Liver (tissue), 3 donors: ENCODE measurements at regions not wholly inside any gene's neighbourhood (a gene's known extent, or its start where the extent isn't known, plus 50 kb on each side); places are given as distances from the start of the nearest gene placed in this dataset.

Experiments
- EGR1 ChIP-seq, 2 donors: IDR thresholded peaks; 2 replicates each; pipeline ENCODE4 v1.6.1; 2016 to 2018; ENCODE audit warnings: antibody characterized with exemption in 2 of 2, low read depth in 2 of 2
- FOXA1 ChIP-seq: IDR thresholded peaks from 2 replicates; pipeline ENCODE4 v1.6.1; 2016; ENCODE audit warnings: antibody characterized with exemption
- GABPA ChIP-seq, 2 donors: IDR thresholded peaks in 1 of 2; conservative IDR thresholded peaks in 1 of 2; 2 replicates each; pipeline ENCODE4 v1.6.1; 2016; ENCODE audit warnings: antibody characterized with exemption in 2 of 2, mild to moderate bottlenecking in 1 of 2, moderate library complexity in 1 of 2
- JUND ChIP-seq, 2 donors: IDR thresholded peaks; 2 replicates each; pipeline ENCODE4 v1.6.1; 2016; ENCODE audit warnings: antibody characterized with exemption in 2 of 2
- RAD21 ChIP-seq, 2 donors: IDR thresholded peaks; 2 replicates each; pipeline ENCODE4 v1.6.1; 2016; ENCODE audit warnings: antibody characterized with exemption in 2 of 2, mild to moderate bottlenecking in 2 of 2
- TAF1 ChIP-seq: conservative IDR thresholded peaks from 2 replicates; pipeline ENCODE4 v1.6.1; 2016; ENCODE audit warnings: antibody characterized with exemption, mild to moderate bottlenecking
- YY1 ChIP-seq: IDR thresholded peaks from 2 replicates; pipeline ENCODE4 v1.6.1; 2016; ENCODE audit warnings: antibody characterized with exemption, mild to moderate bottlenecking
- TF ChIP-seq, protein P1 (sequence below): fragments of 150-350 bp; IDR thresholded peaks from 2 replicates; pipeline ENCODE4 v1.5.1; 2017; ENCODE audit warnings: improper control_type of control experiment, low read depth, low read length; ENCODE audit not compliant: missing input control
- TF ChIP-seq, protein P2 (sequence below): IDR thresholded peaks from 2 replicates; pipeline ENCODE4 v1.6.1; 2016; ENCODE audit warnings: antibody characterized with exemption, mild to moderate bottlenecking
- donor health status: healthy.
- donor health status: healthy.

DNA sequence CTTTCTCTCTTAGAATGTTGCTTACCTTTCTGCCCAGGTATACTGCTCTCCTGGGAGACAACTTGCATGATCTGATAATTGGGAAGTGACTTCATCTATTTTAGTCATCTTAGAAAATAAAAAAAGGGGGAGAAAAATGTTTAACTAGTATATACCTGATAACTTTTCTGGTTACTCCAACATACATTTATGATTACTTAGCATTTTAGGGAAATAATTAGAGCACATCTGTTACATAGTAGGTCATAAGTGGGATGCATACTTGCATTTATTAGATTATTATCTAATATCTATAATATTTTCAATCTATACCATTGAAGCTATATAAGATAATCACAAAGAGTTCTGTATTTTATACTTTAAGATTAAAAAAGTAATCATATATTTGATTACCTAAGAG, 193.9 kb upstream of the EYS start:
- TF ChIP-seq TAF1 (no peak), FOXA1 (no peak), GABPA (IDR thresholded peaks at IDR 0.05 in 1 of 2, conservative IDR thresholded peaks at IDR 0.05 in 1 of 2) (no peak), EGR1 (IDR thresholded peaks at IDR 0.05; ENCODE audit: low read depth in 2 of 2) (no peak), YY1 (no peak), RAD21 (IDR thresholded peaks at IDR 0.05) (no peak), JUND (IDR thresholded peaks at IDR 0.05) (no peak)
- TF ChIP-seq, protein P1, sequence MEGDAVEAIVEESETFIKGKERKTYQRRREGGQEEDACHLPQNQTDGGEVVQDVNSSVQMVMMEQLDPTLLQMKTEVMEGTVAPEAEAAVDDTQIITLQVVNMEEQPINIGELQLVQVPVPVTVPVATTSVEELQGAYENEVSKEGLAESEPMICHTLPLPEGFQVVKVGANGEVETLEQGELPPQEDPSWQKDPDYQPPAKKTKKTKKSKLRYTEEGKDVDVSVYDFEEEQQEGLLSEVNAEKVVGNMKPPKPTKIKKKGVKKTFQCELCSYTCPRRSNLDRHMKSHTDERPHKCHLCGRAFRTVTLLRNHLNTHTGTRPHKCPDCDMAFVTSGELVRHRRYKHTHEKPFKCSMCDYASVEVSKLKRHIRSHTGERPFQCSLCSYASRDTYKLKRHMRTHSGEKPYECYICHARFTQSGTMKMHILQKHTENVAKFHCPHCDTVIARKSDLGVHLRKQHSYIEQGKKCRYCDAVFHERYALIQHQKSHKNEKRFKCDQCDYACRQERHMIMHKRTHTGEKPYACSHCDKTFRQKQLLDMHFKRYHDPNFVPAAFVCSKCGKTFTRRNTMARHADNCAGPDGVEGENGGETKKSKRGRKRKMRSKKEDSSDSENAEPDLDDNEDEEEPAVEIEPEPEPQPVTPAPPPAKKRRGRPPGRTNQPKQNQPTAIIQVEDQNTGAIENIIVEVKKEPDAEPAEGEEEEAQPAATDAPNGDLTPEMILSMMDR, result no peak
- TF ChIP-seq, protein P2, sequence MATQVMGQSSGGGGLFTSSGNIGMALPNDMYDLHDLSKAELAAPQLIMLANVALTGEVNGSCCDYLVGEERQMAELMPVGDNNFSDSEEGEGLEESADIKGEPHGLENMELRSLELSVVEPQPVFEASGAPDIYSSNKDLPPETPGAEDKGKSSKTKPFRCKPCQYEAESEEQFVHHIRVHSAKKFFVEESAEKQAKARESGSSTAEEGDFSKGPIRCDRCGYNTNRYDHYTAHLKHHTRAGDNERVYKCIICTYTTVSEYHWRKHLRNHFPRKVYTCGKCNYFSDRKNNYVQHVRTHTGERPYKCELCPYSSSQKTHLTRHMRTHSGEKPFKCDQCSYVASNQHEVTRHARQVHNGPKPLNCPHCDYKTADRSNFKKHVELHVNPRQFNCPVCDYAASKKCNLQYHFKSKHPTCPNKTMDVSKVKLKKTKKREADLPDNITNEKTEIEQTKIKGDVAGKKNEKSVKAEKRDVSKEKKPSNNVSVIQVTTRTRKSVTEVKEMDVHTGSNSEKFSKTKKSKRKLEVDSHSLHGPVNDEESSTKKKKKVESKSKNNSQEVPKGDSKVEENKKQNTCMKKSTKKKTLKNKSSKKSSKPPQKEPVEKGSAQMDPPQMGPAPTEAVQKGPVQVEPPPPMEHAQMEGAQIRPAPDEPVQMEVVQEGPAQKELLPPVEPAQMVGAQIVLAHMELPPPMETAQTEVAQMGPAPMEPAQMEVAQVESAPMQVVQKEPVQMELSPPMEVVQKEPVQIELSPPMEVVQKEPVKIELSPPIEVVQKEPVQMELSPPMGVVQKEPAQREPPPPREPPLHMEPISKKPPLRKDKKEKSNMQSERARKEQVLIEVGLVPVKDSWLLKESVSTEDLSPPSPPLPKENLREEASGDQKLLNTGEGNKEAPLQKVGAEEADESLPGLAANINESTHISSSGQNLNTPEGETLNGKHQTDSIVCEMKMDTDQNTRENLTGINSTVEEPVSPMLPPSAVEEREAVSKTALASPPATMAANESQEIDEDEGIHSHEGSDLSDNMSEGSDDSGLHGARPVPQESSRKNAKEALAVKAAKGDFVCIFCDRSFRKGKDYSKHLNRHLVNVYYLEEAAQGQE, result no peak
